Transverse colon (tissue), 3 donors: ENCODE measurements at regions not wholly inside any gene's neighbourhood (a gene's known extent, or its start where the extent isn't known, plus 50 kb on each side); places are given as distances from the start of the nearest gene placed in this dataset.

Source experiments
- CTCF ChIP-seq, 5 experiments: fragments of 200-600 bp in 3 of 5; fragments of 450-650 bp in 2 of 5; sonication (generic) in 3 of 5; IDR thresholded peaks; 1 replicate in 2 of 5; 2 replicates in 3 of 5; pipeline ENCODE4 v1.5.1; 2016 to 2017; ENCODE audit warnings: antibody characterized with exemption in 5 of 5, inconsistent platforms in 3 of 5, mild to moderate bottlenecking in 2 of 5, moderate library complexity in 1 of 5
- POLR2A ChIP-seq: fragments of 450-650 bp; IDR thresholded peaks from one replicate; pipeline ENCODE4 v1.6.1; 2016; ENCODE audit warnings: antibody characterized with exemption, mild to moderate bottlenecking, moderate library complexity

- TF ChIP-seq CTCF (IDR thresholded peaks at IDR 0.05) (no peak), POLR2A (no peak)
These were observed 293.2 kb downstream of the TNS1 start for GRCh38 chr2:217709478-217710210.
